ENCODE measurements at regions not wholly inside any gene's neighbourhood (a gene's known extent, or its start where the extent isn't known, plus 50 kb on each side); places are given as distances from the start of the nearest gene placed in this dataset.

DNA sequence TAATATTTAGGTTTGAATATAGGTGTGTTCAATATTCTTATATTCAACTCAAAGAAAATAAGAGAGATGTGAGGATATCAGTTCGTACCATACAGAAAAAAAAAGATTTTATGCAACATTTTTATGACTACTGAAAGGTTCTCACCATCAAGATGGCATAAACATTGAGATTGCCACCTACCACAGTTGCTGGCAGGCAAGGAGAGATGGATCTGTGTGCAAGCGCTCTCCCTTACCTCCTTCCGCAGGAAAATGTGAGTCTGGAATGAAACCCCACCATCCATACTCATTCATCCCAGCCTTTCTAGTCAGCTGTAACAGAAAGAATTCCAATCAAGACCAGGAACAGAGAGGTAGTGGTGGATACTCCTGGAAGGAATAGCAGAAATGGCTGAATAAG, 376.9 kb downstream of the PPP3CA start:
- TF ChIP-seq, protein P1, sequence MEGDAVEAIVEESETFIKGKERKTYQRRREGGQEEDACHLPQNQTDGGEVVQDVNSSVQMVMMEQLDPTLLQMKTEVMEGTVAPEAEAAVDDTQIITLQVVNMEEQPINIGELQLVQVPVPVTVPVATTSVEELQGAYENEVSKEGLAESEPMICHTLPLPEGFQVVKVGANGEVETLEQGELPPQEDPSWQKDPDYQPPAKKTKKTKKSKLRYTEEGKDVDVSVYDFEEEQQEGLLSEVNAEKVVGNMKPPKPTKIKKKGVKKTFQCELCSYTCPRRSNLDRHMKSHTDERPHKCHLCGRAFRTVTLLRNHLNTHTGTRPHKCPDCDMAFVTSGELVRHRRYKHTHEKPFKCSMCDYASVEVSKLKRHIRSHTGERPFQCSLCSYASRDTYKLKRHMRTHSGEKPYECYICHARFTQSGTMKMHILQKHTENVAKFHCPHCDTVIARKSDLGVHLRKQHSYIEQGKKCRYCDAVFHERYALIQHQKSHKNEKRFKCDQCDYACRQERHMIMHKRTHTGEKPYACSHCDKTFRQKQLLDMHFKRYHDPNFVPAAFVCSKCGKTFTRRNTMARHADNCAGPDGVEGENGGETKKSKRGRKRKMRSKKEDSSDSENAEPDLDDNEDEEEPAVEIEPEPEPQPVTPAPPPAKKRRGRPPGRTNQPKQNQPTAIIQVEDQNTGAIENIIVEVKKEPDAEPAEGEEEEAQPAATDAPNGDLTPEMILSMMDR (IDR thresholded peaks at IDR 0.05; ENCODE audit: extremely low read depth in 1 of 2, insufficient read depth in 1 of 2, low read depth in 1 of 2, low read length in 2 of 2): no peak
- no peak for TF ChIP-seq POLR2A (IDR thresholded peaks at IDR 0.05; ENCODE audit: low read depth, low read length)
- no peak for TF ChIP-seq POLR2AphosphoS5 (IDR thresholded peaks at IDR 0.05; ENCODE audit: insufficient read depth, low read depth, low read length)
- no peak for TF ChIP-seq EZH2 (IDR thresholded peaks at IDR 0.05; ENCODE audit: borderline replicate concordance, low read depth, low read length, severe bottlenecking)
- no peak for TF ChIP-seq JUN (IDR thresholded peaks at IDR 0.05; ENCODE audit: borderline replicate concordance, insufficient read depth, insufficient read length, low read depth)
- no peak for TF ChIP-seq MAX (IDR thresholded peaks at IDR 0.05; ENCODE audit: insufficient read depth, insufficient read length)
- no peak for TF ChIP-seq FOS (IDR thresholded peaks at IDR 0.05; ENCODE audit: borderline replicate concordance, insufficient read depth, low read length)

All from endothelial cell of umbilical vein (primary cell).